ENCODE measurements at regions not wholly inside any gene's neighbourhood (a gene's known extent, or its start where the extent isn't known, plus 50 kb on each side); places are given as distances from the start of the nearest gene placed in this dataset.

- Histone ChIP-seq H3K27me3 (no peaks in the 10 kb centered on the region), H3K27ac (no peak overlapping the region), H3K9me3 (no peaks in the 10 kb centered on the region), H3K36me3 (no peaks in the 10 kb centered on the region), H3K4me3 (no peak overlapping the region), H3K4me1 (peaks cover 0 to 10% (median 1%) of the 10 kb centered on the region in 4 donors)
- TF ChIP-seq EP300 (IDR thresholded peaks at IDR 0.05) (no peak), CTCF (IDR thresholded peaks at IDR 0.05) (no peak), POLR2A (IDR thresholded peaks at IDR 0.05) (no peak)
- DNase-seq (ENCODE audit: low spot score in 2 of 2), result no peak
- WGBS, 2 donors, result 76 to 85% methylated on average over 7 of the region's 7 CpGs
Measured at GRCh38 chr10:61830846-61831273, 70.6 kb upstream of the ARID5B start.

GRCh38 chr10:61832866-61833481 lies 68.5 kb upstream of the ARID5B start:
- TF ChIP-seq EP300 (IDR thresholded peaks at IDR 0.05) (no peak), CTCF (IDR thresholded peaks at IDR 0.05) (no peak), POLR2A (IDR thresholded peaks at IDR 0.05) (no peak)
- WGBS, 2 donors, result 68 to 74% methylated on average over 3 of the region's 3 CpGs

GRCh38 chr10:61834519-61834918 lies 67.0 kb upstream of the ARID5B start:
- Histone ChIP-seq H3K9me3 (no peaks in the 10 kb centered on the region), H3K4me1 (peaks cover 0 to 35% (median 11%) of the 10 kb centered on the region in 4 donors), H3K27ac (peak overlapping the region in 2 of 4 donors; percentile 66 to 76), H3K4me3 (no peak overlapping the region), H3K27me3 (no peaks in the 10 kb centered on the region), H3K36me3 (no peaks in the 10 kb centered on the region)
- no peak for DNase-seq (ENCODE audit: low spot score in 2 of 2)
- 96 to 97% methylated on average over 1 of the region's 1 CpG for WGBS, 2 donors
- TF ChIP-seq POLR2A (IDR thresholded peaks at IDR 0.05) (no peak), CTCF (IDR thresholded peaks at IDR 0.05) (no peak)

More at GRCh38 chr10:61832866-61833481, 68.5 kb upstream of the ARID5B start:
- Histone ChIP-seq H3K27me3 (no peaks in the 10 kb centered on the region), H3K27ac (no peak overlapping the region), H3K4me3 (no peak overlapping the region), H3K36me3 (no peaks in the 10 kb centered on the region), H3K4me1 (peaks cover 0 to 31% (median 11%) of the 10 kb centered on the region in 4 donors), H3K9me3 (no peaks in the 10 kb centered on the region)
- DNase-seq (ENCODE audit: low spot score in 2 of 2), result no peak

GRCh38 chr10:61835069-61835945 lies 66.2 kb upstream of the ARID5B start:
- Histone ChIP-seq H3K27ac (peak overlapping the region in 3 of 4 donors; percentile 31 to 76 (median 66)), H3K4me3 (no peak overlapping the region), H3K9me3 (no peaks in the 10 kb centered on the region), H3K4me1 (peaks cover 0 to 35% (median 11%) of the 10 kb centered on the region in 4 donors), H3K27me3 (no peaks in the 10 kb centered on the region), H3K36me3 (no peaks in the 10 kb centered on the region)
- TF ChIP-seq CTCF (IDR thresholded peaks at IDR 0.05) (peak in 4 of 5 experiments; percentile 11 to 31 (median 18)), POLR2A (IDR thresholded peaks at IDR 0.05) (no peak)
- WGBS, 2 donors, result 33% methylated on average over 8 of the region's 8 CpGs
- no peak for DNase-seq (ENCODE audit: low spot score in 2 of 2)
